Muscle of arm (tissue), 1 donor: ENCODE measurements at regions not wholly inside any gene's neighbourhood (a gene's known extent, or its start where the extent isn't known, plus 50 kb on each side); places are given as distances from the start of the nearest gene placed in this dataset.
"Not testable (repeated sequence)": the region's sequence is repeated elsewhere in the genome, so short reads cannot be mapped to it uniquely, and the experiment has no call there.

Experiments used
- DNase-seq: peaks from one replicate; pipeline ENCODE4 v3.0.0-alpha.2; 2013

DNA sequence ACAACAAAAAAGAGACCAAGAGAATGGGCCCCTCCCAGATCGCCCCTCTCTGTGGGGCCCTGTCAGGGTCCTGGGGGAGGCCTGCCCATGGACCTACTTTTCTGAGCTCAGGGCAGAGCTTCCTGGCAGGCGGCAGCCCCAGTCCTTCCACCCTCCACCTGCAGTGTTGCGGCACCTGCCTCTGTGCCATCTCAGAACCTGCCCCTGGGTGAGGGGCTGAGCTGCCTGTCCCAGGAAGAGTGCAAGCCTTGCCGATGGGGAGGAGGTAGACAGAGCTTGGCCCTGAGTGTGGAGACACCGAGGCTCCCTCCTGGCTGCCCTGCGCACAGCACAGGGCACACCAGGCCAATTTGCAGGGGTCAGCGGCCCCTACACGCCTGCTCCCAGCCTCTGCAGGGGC lies 67.5 kb downstream of the UNCX start:
- DNase-seq: no peak

DNA sequence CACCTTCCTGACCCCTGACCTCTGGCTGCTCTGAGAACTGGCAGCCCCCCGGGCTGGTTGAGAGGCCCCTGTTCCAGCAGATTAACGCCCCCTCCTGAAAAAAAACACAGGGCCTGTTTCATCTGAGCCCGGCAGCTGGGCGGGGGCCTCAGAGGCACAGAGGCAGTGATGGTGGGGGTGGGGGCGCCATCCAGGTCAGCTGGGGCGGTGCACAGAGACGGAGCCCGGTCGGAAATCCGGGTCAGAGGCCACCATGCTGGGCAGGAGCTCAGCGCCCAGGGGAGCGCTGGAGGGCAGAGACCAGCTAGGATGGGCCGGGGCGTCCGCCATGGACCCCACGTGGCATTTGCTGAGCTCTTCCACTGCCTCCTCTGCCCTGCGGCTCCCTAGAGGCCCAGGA lies 68.0 kb downstream of the UNCX start:
- DNase-seq: no peak

DNA sequence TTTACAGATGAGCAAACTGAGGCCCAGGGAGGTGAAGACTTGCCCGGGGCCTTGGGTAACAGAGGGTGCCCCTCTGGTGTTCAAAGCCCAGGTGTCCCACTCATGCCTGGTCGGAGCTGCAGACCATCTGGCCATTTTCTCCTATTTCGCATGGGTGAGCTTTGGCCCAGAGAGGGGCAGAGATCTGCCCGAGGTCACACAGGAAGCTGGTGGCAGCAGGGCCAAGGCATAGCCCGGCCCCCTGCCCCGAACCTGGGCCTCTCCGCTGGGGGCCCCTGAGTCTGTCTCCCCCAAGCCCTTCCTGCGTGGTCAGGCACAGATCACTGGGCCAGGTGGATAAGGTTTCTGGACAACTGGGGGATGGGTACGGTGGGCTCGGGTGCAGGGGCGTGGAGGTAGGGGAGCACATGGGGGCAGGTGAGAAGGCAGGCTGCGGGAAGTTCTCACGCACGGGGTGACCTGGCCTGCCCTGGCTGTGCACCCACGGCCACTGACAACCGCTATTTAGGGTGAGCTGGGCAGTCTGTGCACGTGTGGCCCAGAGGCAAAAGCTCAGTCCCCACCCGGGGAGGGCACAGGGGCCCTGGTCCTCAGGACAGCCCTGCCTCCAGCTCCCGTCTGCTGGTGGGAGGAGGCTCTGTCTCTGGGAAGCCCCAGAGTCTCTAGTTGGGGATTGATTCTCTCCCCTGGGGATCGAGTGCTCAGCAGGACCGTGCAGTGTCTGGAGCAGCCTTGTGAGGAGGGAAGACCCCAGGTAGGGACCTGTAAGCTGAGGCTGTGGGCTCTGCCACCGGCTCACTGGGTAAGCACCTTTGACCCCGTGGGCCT lies 68.6 kb downstream of the UNCX start:
- DNase-seq: no peak

DNA sequence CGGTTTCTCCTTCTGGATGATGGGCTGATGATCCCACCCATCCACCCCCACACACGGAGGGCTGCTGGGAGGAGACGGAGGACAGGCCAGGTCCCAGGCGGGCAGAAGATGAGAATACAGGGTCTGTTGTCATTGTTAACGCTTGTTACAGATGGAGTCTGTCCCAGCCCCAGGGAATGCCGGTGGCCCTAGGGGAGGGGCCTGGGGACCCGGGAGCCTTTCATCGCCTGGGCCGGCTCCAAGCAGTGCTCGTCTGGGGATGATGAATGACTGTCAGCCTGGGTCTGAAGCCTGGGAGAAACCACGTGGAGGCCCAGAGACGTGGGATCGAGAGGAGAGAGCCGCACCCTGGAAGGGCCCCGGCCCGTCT lies 69.2 kb downstream of the UNCX start:
- DNase-seq: no peak

DNA sequence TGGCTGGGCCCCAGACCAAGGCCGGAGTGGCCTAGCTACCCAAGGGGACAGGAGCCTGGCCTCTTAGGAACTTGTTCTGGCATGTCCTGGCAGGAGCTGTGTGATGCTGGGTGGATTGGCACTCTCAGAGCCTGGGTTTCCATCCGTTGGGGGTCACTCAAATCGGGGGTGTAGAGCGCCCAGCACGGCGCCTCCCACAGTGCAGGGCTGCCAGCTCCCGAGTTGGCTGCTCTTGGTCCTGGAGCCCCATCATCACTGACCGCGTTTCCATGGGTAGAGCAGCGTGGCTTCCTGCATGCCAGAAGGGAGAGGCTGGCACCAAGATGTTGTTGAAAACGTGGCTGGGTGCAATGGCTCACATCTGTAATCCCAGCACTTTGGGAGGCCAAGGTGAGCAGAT lies 70.3 kb downstream of the UNCX start:
- no peak for DNase-seq

DNA sequence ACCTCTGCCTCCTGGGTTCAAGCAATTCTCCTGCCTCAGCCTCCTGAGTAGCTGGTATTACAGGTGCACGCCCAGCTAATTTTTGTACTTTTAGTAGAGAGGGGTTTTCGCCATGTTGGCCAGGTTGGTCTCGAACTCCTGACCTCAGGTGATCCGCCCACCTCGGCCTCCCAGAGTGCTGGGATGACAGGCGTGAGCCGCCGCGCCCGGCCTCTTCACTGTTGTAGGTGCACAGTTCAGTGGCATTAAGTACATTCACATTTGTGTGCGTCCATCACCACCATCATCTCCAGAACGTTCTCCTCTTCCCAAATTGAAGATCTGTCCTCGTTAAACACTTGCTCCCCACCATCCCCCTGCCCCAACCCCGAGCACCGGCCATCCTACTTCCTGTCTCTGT lies 71.3 kb downstream of the UNCX start:
- not testable (repeated sequence) for DNase-seq

DNA sequence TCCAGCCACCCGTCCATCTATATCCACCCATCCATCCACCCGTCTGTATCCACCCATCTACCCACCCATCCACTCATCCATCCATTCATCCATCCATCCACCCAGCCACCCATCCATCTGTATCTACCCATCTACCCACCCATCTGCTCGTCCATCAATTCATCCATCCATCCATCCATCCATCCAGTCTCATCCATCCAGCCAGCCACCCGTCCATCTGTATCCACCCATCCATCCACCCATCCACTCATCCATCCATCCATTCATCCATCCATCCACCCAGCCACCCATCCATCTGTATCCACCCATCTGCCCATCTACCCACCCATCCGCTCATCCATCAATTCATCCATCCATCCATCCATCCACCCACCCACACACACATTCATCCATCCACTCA lies 73.2 kb downstream of the UNCX start:
- DNase-seq: no peak

DNA sequence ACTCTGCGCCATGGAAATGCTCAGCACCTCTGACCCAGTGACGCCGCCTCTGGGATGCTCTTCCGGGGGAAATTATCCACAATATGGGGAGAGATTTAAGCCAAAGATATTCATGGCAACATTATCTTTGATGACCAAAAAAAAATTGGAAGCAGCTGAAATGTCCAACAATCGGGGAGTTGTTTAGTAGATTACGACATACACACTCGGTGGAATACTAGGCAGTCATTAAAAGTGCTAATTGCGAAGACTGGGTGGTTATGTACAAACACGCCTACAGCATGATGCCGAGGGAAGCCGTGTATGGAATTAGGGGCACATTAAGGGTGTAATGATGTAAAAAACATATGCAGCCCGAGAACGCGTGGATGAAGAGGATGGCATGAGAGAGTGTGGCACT lies 75.2 kb downstream of the UNCX start:
- no peak for DNase-seq

DNA sequence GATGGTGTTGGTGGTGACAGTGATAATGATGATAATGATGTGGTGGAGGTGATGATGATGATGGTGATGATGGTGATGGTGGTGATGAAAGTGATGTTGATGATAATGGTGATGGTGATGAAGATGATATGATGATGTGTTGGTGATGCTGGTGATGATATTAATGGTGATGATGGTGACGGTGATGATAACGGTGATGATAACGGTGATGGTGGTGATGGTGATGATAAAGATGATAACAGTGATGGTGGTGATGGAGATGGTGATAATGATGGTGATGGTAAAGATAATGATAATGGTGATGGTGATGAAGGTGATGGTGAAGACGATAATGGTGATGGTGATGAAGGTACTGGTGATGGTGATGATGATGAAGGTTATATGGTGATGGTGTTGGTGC lies 76.6 kb downstream of the UNCX start:
- DNase-seq: no peak

DNA sequence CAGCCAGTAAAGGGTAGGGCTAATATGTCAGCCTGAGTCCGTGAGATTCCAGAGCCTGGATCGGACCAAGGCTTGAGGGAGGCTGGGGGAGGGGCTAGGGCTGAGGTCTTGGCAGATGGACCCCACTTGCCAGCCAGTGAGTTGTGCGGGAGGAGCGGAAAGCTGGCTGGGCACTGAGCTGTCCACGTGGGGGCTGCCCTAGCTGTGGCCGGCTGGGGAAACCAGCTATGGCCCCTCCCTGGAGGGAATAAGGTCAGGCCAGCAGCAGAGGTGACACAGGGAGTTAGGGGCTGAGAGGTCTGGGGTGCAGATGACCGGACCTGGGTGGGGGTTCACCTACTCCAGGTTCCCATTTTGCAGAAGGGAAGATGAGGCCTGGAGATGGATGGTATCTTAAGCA lies 77.3 kb downstream of the UNCX start:
- no peak for DNase-seq

DNA sequence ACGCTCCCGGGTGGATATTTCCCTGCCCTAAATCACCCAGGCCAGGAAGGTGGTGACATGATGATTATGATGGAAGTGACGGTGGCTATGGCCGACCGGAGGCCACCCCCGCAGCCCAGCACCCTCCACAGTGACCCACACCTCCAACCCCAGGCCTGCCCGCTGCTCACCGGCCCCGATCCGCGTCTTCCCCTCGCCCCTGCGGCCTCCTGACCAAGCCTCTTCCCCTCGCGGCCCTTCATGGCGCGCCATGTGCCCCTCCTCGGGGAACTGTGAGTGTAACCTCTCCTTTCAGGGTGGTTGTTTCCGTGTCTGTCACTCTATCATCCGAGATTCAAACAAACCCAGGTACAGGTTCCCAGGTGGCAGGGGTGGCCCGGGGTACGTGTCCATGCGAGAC lies 78.3 kb downstream of the UNCX start:
- DNase-seq: no peak

DNA sequence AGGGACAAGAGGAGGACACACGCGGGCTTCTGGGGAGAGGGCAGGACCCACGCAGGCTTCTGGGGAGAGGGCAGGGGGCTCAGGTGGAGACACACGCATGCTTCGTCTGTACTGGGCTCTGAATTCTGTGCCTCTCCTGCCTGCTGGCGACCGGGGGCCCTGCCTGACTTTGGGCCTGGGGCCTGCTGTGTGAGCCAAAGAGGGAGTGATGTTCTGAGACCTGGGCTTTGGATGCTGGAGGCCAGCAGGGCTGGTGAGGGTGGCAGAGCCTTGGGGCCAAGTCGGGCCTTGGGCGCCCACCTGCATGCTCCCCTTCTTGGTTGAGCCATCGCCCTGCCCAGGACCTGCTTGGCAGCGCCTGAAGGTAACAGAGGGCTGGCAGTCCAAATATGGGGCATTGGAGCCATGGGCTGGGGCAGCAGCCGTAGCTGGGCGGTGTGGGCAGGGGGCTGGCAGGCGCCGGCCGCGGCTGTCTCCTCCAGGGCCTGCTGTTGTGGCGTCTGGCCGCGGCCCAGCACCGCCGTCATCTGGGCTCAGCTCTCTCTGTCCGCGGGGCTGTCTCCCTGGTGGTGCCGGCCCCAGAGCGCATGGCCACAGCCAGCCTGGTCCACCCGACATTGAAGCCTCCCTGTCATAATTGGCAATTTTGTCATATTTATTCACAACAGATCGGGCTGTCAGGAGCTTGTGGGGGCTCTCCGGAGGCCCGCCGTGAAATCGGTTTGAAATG lies 78.9 kb downstream of the UNCX start:
- no peak for DNase-seq

DNA sequence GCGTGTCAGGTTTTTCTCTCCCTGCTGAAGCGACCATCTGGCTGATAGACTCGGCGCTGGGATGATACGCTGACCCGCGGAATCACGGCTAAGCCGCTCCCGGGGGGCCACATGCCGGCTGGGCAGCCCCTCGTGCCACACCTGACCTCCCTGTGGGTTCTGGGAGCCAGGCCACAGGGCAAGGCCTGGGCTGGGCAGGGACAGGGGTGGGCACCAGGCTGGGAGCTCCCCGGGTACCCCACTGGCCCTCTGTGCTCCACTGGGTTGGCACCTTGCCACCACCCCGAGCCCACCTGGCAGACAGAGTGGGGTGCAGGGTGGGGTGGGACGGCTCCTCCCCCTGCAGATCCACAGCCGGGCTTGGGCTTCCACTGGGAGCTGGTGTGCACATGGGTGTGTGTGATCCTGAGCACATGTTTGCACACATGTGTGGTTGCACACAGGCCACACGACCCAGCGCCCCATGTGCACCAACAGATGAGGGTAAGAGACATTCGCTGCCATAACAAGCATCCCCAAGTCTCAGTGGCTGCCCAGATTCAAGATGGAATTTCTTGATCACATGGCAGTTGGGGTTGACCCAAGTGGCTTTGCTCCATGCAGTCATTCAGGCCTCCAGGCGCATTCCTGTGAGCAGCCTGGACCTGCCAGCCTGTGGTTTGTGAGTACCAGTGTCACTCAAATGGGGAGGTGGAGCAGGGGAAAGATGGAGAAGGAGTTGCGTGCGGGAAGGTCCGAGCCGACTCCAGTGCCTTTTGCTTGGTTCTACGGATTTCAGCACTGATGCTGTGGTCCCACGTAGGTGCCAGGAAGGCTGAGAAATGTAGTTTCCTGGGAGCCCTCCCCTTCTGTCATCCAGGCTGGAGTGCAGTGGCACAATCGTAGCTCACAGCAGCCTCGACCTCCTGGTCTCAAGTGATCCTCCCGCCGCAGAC lies 79.7 kb downstream of the UNCX start:
- DNase-seq: no peak

DNA sequence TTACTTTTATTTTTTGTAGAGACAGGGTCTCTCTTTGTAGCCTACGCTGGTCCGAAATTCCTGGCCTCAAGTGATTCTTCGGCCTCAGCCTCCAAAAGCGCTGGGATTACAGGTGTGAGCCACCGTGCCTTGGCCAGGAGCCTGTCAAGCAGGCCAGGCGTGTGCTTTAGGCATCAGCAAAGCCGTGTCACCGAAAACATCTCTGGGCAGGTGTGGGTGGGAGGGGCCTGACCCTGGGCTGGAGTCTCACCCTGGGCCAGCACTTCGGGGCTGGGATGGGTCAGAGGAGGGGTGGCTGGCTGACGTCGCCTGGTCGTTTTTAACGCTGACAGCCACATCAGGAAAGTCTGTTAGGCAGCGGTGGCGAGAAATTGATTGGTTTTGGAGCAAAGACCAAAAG lies 80.9 kb downstream of the UNCX start:
- no peak for DNase-seq

DNA sequence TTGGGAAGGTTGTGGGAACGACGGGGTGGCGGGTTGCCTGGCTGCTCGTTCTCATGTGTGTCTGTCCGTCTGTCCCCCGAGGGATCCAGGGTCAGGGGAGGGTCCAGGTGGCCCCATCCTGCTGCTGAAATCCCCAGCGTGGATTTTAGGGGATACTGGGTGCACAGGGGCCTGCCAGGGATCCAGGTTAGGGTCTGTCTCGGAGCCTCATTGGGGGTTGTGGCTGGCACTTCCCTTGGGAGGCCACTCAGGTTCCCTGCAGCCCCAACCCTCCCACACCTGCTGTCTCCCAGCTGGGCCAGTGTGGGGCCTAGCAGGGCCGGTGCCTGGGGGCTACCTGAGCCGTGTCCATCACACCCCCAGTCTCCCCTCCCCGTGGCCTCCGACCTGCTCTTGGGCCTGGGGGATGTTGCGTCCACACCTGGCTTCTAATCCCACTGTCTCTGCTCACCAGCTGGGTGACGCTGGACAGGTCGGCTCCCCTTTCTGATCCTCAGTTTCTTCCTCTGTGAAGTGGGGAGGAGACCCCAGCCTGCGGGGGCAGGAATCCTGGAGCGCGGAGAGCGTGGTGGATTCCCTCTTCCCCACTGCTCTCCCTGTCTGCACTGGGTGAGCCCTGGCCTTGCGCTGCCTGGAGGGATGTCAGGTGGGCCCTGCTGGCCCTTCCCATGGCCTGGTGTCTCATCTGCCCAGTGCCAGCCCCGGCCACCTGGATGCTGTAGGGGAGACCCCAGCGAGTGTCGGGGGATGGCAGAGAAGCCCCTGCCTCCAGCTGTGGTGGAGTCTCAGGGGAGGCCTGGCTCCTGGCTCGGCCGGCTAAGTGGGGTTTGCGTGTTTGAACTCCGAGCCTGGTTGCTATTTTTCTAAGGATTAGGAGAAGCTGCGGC lies 81.6 kb downstream of the UNCX start:
- DNase-seq: no peak

DNA sequence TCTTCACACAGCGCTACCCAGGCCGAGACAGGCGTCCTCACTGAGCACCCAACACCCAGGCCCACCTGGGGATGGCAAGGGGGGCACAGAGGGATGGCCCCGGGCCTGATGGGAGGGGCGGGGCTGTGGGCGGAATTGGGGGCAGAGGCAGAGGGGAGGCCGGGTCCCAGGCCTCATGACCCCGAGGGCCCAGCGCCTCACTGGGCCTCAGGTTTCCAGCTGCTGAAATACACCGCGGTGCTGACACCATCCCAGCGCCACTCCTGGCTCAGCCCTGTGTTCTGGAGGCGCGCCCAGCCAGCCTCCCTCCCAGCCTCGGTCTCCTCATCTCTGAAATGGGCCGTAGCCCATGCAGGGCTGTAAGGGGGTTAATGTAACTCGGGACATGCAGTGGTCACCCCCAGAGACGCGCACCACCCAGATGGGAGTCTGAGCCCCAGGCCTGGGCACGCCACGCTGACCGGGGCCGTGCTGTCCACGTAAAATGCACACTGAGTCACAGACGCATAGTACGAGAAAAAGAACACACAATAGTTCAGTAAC lies 82.3 kb downstream of the UNCX start:
- DNase-seq: no peak

DNA sequence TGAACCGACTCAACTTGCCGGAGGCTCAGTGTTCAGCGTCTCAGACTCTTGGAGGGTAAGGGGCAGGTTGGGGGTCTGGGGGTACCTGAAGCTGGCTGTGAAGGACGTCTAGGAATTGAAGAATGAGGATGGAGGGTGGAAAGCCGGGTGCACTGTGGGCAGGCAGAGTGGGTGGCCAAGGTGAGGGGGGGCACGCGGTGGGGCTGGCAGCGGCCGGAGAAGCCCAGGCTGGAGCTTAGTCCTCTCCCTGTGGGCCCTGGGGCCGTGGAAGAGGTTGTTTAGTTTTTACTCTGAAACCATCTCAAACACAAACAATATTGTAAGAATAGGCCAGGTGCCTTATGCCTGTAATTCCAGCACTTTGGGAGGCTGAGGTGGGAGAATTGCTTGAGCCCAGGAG lies 83.4 kb downstream of the UNCX start:
- no peak for DNase-seq

DNA sequence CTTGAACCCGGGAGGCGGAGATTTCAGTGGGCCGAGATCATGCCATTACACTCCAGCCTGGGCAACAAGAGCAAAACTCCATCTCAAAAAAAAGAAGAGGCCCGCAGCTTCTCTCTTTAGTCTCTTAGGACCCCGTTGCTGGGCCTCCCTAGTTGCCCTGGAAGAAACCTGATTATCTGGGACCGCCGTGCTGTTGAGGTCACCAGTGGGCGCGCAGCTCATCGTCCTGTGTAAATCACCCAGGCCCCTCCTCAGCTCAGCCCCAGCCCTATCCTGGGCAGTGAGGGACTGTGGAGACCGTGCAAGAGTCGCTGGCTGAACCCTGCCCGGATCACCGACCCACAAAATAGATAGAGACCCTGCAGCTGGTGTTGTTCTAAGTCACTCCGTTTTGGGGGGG lies 85.0 kb downstream of the UNCX start:
- no peak for DNase-seq

DNA sequence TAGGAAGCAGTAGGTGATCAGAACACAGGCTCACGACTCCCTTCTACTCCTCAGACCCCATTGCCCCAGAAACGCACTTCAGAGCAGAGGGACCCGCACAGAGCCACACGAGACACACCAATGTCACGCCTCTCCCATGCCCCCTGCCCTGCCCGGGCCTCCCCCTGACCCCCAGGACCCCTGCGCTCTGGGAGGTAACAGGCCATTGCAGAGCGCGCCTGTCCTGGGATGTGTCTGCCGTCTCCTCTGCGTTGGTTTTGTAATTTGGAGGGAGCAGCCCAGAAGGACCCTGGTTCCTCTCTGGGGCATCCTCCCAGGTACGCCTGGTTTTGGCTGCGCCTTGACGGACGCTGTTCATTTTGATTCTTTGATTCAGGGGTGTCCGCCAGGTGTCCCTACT lies 85.4 kb downstream of the UNCX start:
- no peak for DNase-seq

DNA sequence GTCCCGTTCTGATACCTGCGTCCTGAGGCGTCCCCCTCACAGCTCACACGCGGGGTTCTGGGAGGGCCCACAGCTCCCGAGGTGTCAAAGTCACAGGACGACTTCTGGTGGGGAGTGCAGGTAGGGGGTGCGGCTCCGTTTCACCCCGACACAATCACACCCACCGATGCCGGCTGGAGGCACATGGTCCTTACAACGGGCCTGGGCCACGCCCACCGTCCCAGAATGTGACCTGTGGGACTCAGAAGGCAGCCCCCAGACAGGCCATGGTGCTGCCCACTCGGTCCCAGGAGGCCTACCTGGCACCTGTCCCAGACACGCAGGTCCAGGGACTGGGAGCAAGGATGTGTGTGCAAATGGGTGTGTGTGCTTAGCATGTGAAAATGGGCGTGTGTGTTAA lies 86.0 kb downstream of the UNCX start:
- DNase-seq: no peak

DNA sequence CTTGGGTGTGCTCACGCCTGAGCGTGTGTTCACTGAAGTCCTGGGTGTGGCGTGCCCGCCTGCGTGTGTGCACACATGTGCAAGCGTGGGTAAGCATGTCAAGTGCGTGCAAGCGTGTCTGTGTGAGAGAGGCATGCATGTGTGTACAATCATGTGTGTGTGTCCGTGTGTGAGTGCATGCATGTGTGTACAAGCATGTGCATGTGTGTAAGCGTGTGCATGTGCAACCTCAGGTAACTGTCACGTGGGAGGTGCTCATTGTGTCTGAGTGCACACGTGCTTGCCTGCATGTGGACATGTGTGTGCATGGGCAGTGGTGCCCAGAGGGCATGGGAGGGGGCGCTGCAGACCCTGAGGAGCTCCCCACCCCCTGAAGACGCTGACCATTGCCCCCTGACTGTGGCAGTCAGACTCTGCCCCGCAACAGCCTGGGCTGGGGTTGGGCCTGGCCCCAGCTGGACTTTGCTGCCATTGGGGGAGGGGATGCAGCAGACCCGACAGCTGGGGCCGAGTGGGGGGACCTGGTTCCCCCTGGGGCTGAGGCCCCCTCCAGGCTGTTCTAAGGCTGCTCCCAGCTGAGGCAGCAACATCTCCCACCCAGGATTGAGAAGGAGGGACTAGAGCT lies 88.1 kb downstream of the UNCX start:
- no peak for DNase-seq
